GM06990 (cell line): ENCODE measurements at regions not wholly inside any gene's neighbourhood (a gene's known extent, or its start where the extent isn't known, plus 50 kb on each side); places are given as distances from the start of the nearest gene placed in this dataset.

Experiments
- DNase-seq: peaks from one replicate; pipeline ENCODE4 v3.0.0-alpha.2; 2011; ENCODE audit not compliant: insufficient read length; ENCODE audit errors: extremely low read depth
- H3K27me3 ChIP-seq: replicated peaks from 2 replicates; pipeline ENCODE4 v1.6.0; 2011; ENCODE audit warnings: low read length; ENCODE audit not compliant: control insufficient read depth, insufficient read depth
- H3K36me3 ChIP-seq: 2 replicates; pipeline ENCODE4 v1.5.1; 2011; ENCODE audit warnings: low read length; ENCODE audit not compliant: control insufficient read depth, insufficient read depth
- H3K4me3 ChIP-seq: replicated peaks from 2 replicates; pipeline ENCODE4 v1.5.1; 2011; ENCODE audit warnings: low read depth, mild to moderate bottlenecking, control low read depth, low read length
- CTCF ChIP-seq: IDR thresholded peaks from 2 replicates; pipeline ENCODE4 v1.5.1; 2011; ENCODE audit warnings: low read length, control low read depth, mild to moderate bottlenecking, inconsistent platforms; ENCODE audit not compliant: insufficient read depth, poor library complexity, severe bottlenecking

- Histone ChIP-seq H3K4me3 (no peak overlapping the region), H3K36me3 (no peaks in the 10 kb centered on the region), H3K27me3 (no peaks in the 10 kb centered on the region; the same call in 1 of the 2 replicates)
- no peak for DNase-seq
- no peak for TF ChIP-seq CTCF
Observed at GRCh38 chr2:120556911-120557310, 178.8 kb upstream of the GLI2 start.

- no peak for TF ChIP-seq CTCF
Observed at GRCh38 chr2:120558847-120559246, 176.8 kb upstream of the GLI2 start.

GRCh38 chr2:120559401-120559800, 176.3 kb upstream of the GLI2 start:
- TF ChIP-seq CTCF, result no peak
- Histone ChIP-seq H3K4me3 (no peak overlapping the region), H3K36me3 (no peaks in the 10 kb centered on the region), H3K27me3 (no peaks in the 10 kb centered on the region; the same call in 1 of the 2 replicates)
- DNase-seq, result no peak

More at GRCh38 chr2:120558847-120559246, 176.8 kb upstream of the GLI2 start:
- no peaks in the 10 kb centered on the region for H3K36me3 ChIP-seq
- no peaks in the 10 kb centered on the region; the same call in 1 of the 2 replicates for H3K27me3 ChIP-seq
- H3K4me3 ChIP-seq, result no peak overlapping the region
- no peak for DNase-seq

- Histone ChIP-seq H3K36me3 (no peaks in the 10 kb centered on the region), H3K27me3 (no peaks in the 10 kb centered on the region; the same call in 1 of the 2 replicates), H3K4me3 (no peak overlapping the region)
- DNase-seq, result no peak
- TF ChIP-seq CTCF, result no peak
Observed at GRCh38 chr2:120560330-120560729, 175.3 kb upstream of the GLI2 start.

GRCh38 chr2:120561379-120562035, 174.2 kb upstream of the GLI2 start:
- DNase-seq, result no peak
- no peaks in the 10 kb centered on the region; the same call in 1 of the 2 replicates for H3K27me3 ChIP-seq
- H3K4me3 ChIP-seq, result no peak overlapping the region
- H3K36me3 ChIP-seq, result no peaks in the 10 kb centered on the region
- TF ChIP-seq CTCF, result no peak
